SK-N-SH (cell line): ENCODE measurements at regions not wholly inside any gene's neighbourhood (a gene's known extent, or its start where the extent isn't known, plus 50 kb on each side); places are given as distances from the start of the nearest gene placed in this dataset.

ENCODE experiments used
- CTCF ChIA-PET: fragments of 300-600, 350-600 bp; formaldehyde crosslinking; extraction: SDS; loops from one replicate; lab custom pipeline; 2021; lab: Yijun Ruan, JAX
- POLR2A ChIA-PET: fragments of 350-600 bp; sonication (Branson Sonifier 250); formaldehyde crosslinking; extraction: SDS; loops from one replicate; lab custom pipeline; 2020; ENCODE audit warnings: antibody characterized with exemption, inconsistent platforms; lab: Yijun Ruan, JAX
- DNase-seq: peaks from one replicate; pipeline ENCODE4 v3.0.0; 2012
- H2AFZ ChIP-seq: fragments of 200-600 bp; sonication (generic); 2 replicates; pipeline ENCODE4 v1.8.1; 2016; ENCODE audit warnings: antibody characterized with exemption, mild to moderate bottlenecking, low read depth
- H3F3A ChIP-seq: fragments of 200-600 bp; sonication (generic); replicated peaks from 2 replicates; pipeline ENCODE3; 2016; ENCODE audit warnings: antibody characterized with exemption, mild to moderate bottlenecking; ENCODE audit not compliant: insufficient read depth
- H3K27ac ChIP-seq, 2 experiments: fragments of 200-500 bp in 1 of 2; fragments of 200-600 bp in 1 of 2; sonication (Bioruptor generic) in 1 of 2; sonication (generic), shearing (Covaris generic) in 1 of 2; 2 replicates each; pipeline versions ENCODE4 v1.5.1 to v1.6.1; 2014 to 2016; ENCODE audit warnings: low read depth in 2 of 2, inconsistent platforms in 1 of 2, low read length in 1 of 2, mild to moderate bottlenecking in 1 of 2, mixed read lengths in 1 of 2
- H3K27me3 ChIP-seq: fragments of 200-600 bp; sonication (generic), shearing (Covaris generic); 2 replicates; pipeline ENCODE4 v1.6.1; 2016; ENCODE audit warnings: mixed run types; ENCODE audit not compliant: insufficient read depth
- H3K36me3 ChIP-seq, 2 experiments: fragments of 200-500 bp in 1 of 2; fragments of 200-600 bp in 1 of 2; sonication (Bioruptor generic) in 1 of 2; sonication (generic) in 1 of 2; replicated peaks in 1 of 2; 2 replicates each; pipeline versions ENCODE3 to v1.5.1; 2014 to 2016; ENCODE audit warnings: low read length in 1 of 2, mild to moderate bottlenecking in 1 of 2; ENCODE audit not compliant: insufficient read depth in 2 of 2, control insufficient read depth in 1 of 2
- H3K4me1 ChIP-seq, 2 experiments: fragments of 200-500 bp in 1 of 2; fragments of 200-600 bp in 1 of 2; sonication (Bioruptor generic) in 1 of 2; sonication (generic), shearing (Covaris generic) in 1 of 2; 2 replicates each; pipeline versions ENCODE4 v1.5.1 to v1.6.1; 2014 to 2016; ENCODE audit warnings: low read depth in 1 of 2, low read length in 1 of 2, mixed run types in 1 of 2; ENCODE audit not compliant: insufficient read depth in 2 of 2, control insufficient read depth in 1 of 2
- H3K4me2 ChIP-seq: fragments of 200-600 bp; sonication (generic), shearing (Covaris generic); 2 replicates; pipeline ENCODE4 v1.6.1; 2017; ENCODE audit warnings: mixed run types
- H3K4me3 ChIP-seq, 2 experiments: fragments of 200-500 bp in 1 of 2; fragments of 200-600 bp in 1 of 2; sonication (Bioruptor generic) in 1 of 2; sonication (generic), shearing (Covaris generic) in 1 of 2; 2 replicates each; pipeline versions ENCODE4 v1.5.1 to v1.8.1; 2014 to 2016; ENCODE audit warnings: low read depth in 2 of 2, inconsistent platforms in 1 of 2, low read length in 1 of 2, mild to moderate bottlenecking in 1 of 2, mixed read lengths in 1 of 2, moderate library complexity in 1 of 2
- H3K79me2 ChIP-seq: fragments of 200-600 bp; sonication (generic); 2 replicates; pipeline ENCODE4 v1.8.1; 2017; ENCODE audit warnings: mild to moderate bottlenecking; ENCODE audit not compliant: insufficient read depth
- H3K9ac ChIP-seq: fragments of 200-600 bp; sonication (generic); 2 replicates; pipeline ENCODE4 v1.6.1; 2017; ENCODE audit warnings: mixed run types
- H3K9me2 ChIP-seq: fragments of 200-600 bp; sonication (generic); 2 replicates; pipeline ENCODE4 v1.6.1; 2017; ENCODE audit warnings: mixed run types
- H3K9me3 ChIP-seq: fragments of 200-600 bp; sonication (generic); 2 replicates; pipeline ENCODE4 v1.6.1; 2017; ENCODE audit warnings: mixed run types, mild to moderate bottlenecking, moderate library complexity
- H4K20me1 ChIP-seq: fragments of 200-600 bp; sonication (generic); 2 replicates; pipeline ENCODE4 v1.6.1; 2017; ENCODE audit warnings: mild to moderate bottlenecking, mixed run types; ENCODE audit not compliant: insufficient read depth
- CTCF ChIP-seq: fragments of 200-600 bp; sonication (generic); IDR thresholded peaks from 2 replicates; pipeline ENCODE4 v1.6.1; 2017; ENCODE audit warnings: antibody characterized with exemption, mild to moderate bottlenecking, moderate library complexity
- ELF1 ChIP-seq: IDR thresholded peaks from 2 replicates; pipeline ENCODE4 v1.4.0; 2012
- FOSL2 ChIP-seq: IDR thresholded peaks from 2 replicates; pipeline ENCODE4 v1.4.0; 2012; ENCODE audit warnings: low read depth, mild to moderate bottlenecking, moderate library complexity, borderline replicate concordance
- FOXM1 ChIP-seq: IDR thresholded peaks from 2 replicates; pipeline ENCODE4 v1.4.0; 2012; ENCODE audit warnings: low read depth, mild to moderate bottlenecking
- JUND ChIP-seq: IDR thresholded peaks from 2 replicates; pipeline ENCODE4 v1.4.0; 2012
- NFIC ChIP-seq: IDR thresholded peaks from 2 replicates; pipeline ENCODE4 v1.4.0; 2012; ENCODE audit warnings: borderline replicate concordance
- POLR2AphosphoS5 ChIP-seq: IDR thresholded peaks from 2 replicates; pipeline ENCODE4 v1.6.1; 2012; ENCODE audit warnings: low read depth, low read length
- REST ChIP-seq: IDR thresholded peaks from 2 replicates; pipeline ENCODE4 v1.6.1; 2012; ENCODE audit warnings: mild to moderate bottlenecking, low read depth, low read length, moderate library complexity
- RXRA ChIP-seq: IDR thresholded peaks from 2 replicates; pipeline ENCODE4 v1.4.0; 2012; ENCODE audit warnings: low read depth, mild to moderate bottlenecking, borderline replicate concordance
- TAF1 ChIP-seq: IDR thresholded peaks from 2 replicates; pipeline ENCODE4 v1.6.1; 2012; ENCODE audit warnings: low read depth, mild to moderate bottlenecking, low read length, moderate library complexity, borderline replicate concordance
- USF2 ChIP-seq: fragments of 150-350 bp; IDR thresholded peaks from 2 replicates; pipeline ENCODE4 v1.6.1; 2017; ENCODE audit warnings: antibody characterized with exemption, low read length, low read depth, borderline replicate concordance
- ZBTB33 ChIP-seq: IDR thresholded peaks from 2 replicates; pipeline ENCODE4 v1.4.0; 2012; ENCODE audit warnings: low read depth, borderline replicate concordance
- WGBS: methylation state at CpG from one replicate; pipeline ENCODE4 v1.1.6; 2017; ENCODE audit warnings: low lambda C conversion rate; 5-methylcytosine and 5-hydroxymethylcytosine counted together

GRCh38 chr3:38980938-38981337, 70.8 kb downstream of the SCN11A start:
- DNase-seq = no peak
- Histone ChIP-seq H3K4me3 (no peak overlapping the region), H3K36me3 (no peaks in the 10 kb centered on the region), H3K79me2 (no peaks in the 10 kb centered on the region), H3K9ac (no peak overlapping the region), H2AFZ (no peak overlapping the region), H4K20me1 (no peaks in the 10 kb centered on the region), H3K27ac (no peak overlapping the region), H3K9me3 (no peaks in the 10 kb centered on the region), H3K27me3 (no peaks in the 10 kb centered on the region), H3K9me2 (no peaks in the 10 kb centered on the region), H3F3A (no peaks in the 10 kb centered on the region), H3K4me1 (peaks cover 0 to 5% of the 10 kb centered on the region in 2 experiments; a peak in 2 of 4 replicates), H3K4me2 (no peak overlapping the region)
- POLR2A ChIA-PET = no interaction called here
- WGBS = 39% methylated on average over 2 of the region's 2 CpGs
- no peak for TF ChIP-seq FOXM1
- no peak for TF ChIP-seq POLR2AphosphoS5
- no peak for TF ChIP-seq ELF1
- TF ChIP-seq RXRA = no peak
- TF ChIP-seq TAF1 = no peak
- TF ChIP-seq CTCF = no peak
- no peak for TF ChIP-seq NFIC
- no peak for TF ChIP-seq USF2
- TF ChIP-seq FOSL2 = no peak
- TF ChIP-seq ZBTB33 = no peak
- no peak for TF ChIP-seq JUND
- TF ChIP-seq REST = no peak
- CTCF ChIA-PET = interaction anchor here (0.7 to 1.9 kb wide), 3 partner anchors 19 to 671 kb away, joined by 3 to 5 read pairs (median 3); no protein-coding TSS in a partner anchor
